Activated T-helper 17 cell treated with anti-CD3 and anti-CD28 coated beads, Interleukin-2, amount 50 U/mL, for 72 hours (primary cell): ENCODE measurements at regions not wholly inside any gene's neighbourhood (a gene's known extent, or its start where the extent isn't known, plus 50 kb on each side); places are given as distances from the start of the nearest gene placed in this dataset.
"Not testable (repeated sequence)": the region's sequence is repeated elsewhere in the genome, so short reads cannot be mapped to it uniquely, and the experiment has no call there.

ENCODE experiments used
- ATAC-seq: fragments of 150-1000 bp; cut with Tn5 transposase; replicated peaks from 2 replicates; pipeline ENCODE4 v1.10.0; 2021; ENCODE audit warnings: mild to moderate bottlenecking, moderate library complexity
- H3K27ac Mint-ChIP-seq: one replicate; pipeline ENCODE4 v1.8.0; 2022; ENCODE audit warnings: mixed read lengths
- H3K27me3 Mint-ChIP-seq: one replicate; pipeline ENCODE4 v1.8.0; 2022; ENCODE audit warnings: mixed read lengths
- H3K36me3 Mint-ChIP-seq: one replicate; pipeline ENCODE4 v1.8.0; 2022; ENCODE audit warnings: low read depth, mild to moderate bottlenecking, mixed read lengths
- H3K4me1 Mint-ChIP-seq: one replicate; pipeline ENCODE4 v1.8.0; 2022; ENCODE audit warnings: mixed read lengths
- H3K4me3 Mint-ChIP-seq: one replicate; pipeline ENCODE4 v1.8.0; 2022; ENCODE audit warnings: mild to moderate bottlenecking, mixed read lengths
- H3K9me3 Mint-ChIP-seq: one replicate; pipeline ENCODE4 v1.8.0; 2022; ENCODE audit warnings: mixed read lengths

- Mint-ChIP-seq H3K36me3 (no peaks in the 10 kb centered on the region), H3K27me3 (peaks cover under 1% of the 10 kb centered on the region), H3K27ac (no peak overlapping the region), H3K4me1 (no peaks in the 10 kb centered on the region), H3K4me3 (no peak overlapping the region), H3K9me3 (no peaks in the 10 kb centered on the region)
- ATAC-seq, result no peak
Measured at GRCh38 chr10:22834471-22834870, 93.4 kb upstream of the ARMC3 start.

GRCh38 chr10:22833781-22834180, 94.1 kb upstream of the ARMC3 start:
- ATAC-seq, result no peak
- Mint-ChIP-seq H3K36me3 (no peaks in the 10 kb centered on the region), H3K27me3 (no peaks in the 10 kb centered on the region), H3K27ac (no peak overlapping the region), H3K4me1 (no peaks in the 10 kb centered on the region), H3K9me3 (no peaks in the 10 kb centered on the region), H3K4me3 (no peak overlapping the region)

- no peak for ATAC-seq
- H3K36me3 Mint-ChIP-seq, result no peaks in the 10 kb centered on the region
- H3K27ac Mint-ChIP-seq, result no peak overlapping the region
- H3K4me3 Mint-ChIP-seq, result no peak overlapping the region
- no peaks in the 10 kb centered on the region for H3K27me3 Mint-ChIP-seq
- H3K4me1 Mint-ChIP-seq, result no peaks in the 10 kb centered on the region
- no peaks in the 10 kb centered on the region for H3K9me3 Mint-ChIP-seq
Measured at GRCh38 chr10:22833353-22833752, 94.5 kb upstream of the ARMC3 start.

GRCh38 chr10:22832851-22833250, 95.0 kb upstream of the ARMC3 start:
- no peak for ATAC-seq
- no peaks in the 10 kb centered on the region for H3K4me1 Mint-ChIP-seq
- no peaks in the 10 kb centered on the region for H3K9me3 Mint-ChIP-seq

GRCh38 chr10:22832066-22832602, 95.7 kb upstream of the ARMC3 start:
- no peak overlapping the region for H3K4me3 Mint-ChIP-seq
- no peaks in the 10 kb centered on the region for H3K9me3 Mint-ChIP-seq
- no peak for ATAC-seq
- no peak overlapping the region for H3K27ac Mint-ChIP-seq
- H3K27me3 Mint-ChIP-seq, result no peaks in the 10 kb centered on the region
- H3K4me1 Mint-ChIP-seq, result no peaks in the 10 kb centered on the region
- H3K36me3 Mint-ChIP-seq, result no peaks in the 10 kb centered on the region

More at GRCh38 chr10:22832851-22833250, 95.0 kb upstream of the ARMC3 start:
- no peak overlapping the region for H3K27ac Mint-ChIP-seq
- H3K27me3 Mint-ChIP-seq, result no peaks in the 10 kb centered on the region
- H3K4me3 Mint-ChIP-seq, result no peak overlapping the region
- H3K36me3 Mint-ChIP-seq, result no peaks in the 10 kb centered on the region

- H3K4me1 Mint-ChIP-seq, result no peaks in the 10 kb centered on the region
- H3K36me3 Mint-ChIP-seq, result no peaks in the 10 kb centered on the region
- no peak overlapping the region for H3K27ac Mint-ChIP-seq
- ATAC-seq, result no peak
- H3K4me3 Mint-ChIP-seq, result no peak overlapping the region
- H3K9me3 Mint-ChIP-seq, result no peaks in the 10 kb centered on the region
- no peaks in the 10 kb centered on the region for H3K27me3 Mint-ChIP-seq
Measured at GRCh38 chr10:22831586-22831985, 96.3 kb upstream of the ARMC3 start.

- H3K4me3 Mint-ChIP-seq, H3K27me3 Mint-ChIP-seq, H3K36me3 Mint-ChIP-seq, ATAC-seq, H3K27ac Mint-ChIP-seq, H3K9me3 Mint-ChIP-seq, H3K4me1 Mint-ChIP-seq: not testable (repeated sequence)
Measured at GRCh38 chr10:22828712-22829111, 99.1 kb upstream of the ARMC3 start.

GRCh38 chr10:22825841-22826240, 102.0 kb upstream of the ARMC3 start:
- H3K27me3 Mint-ChIP-seq, result peaks cover 5% of the 10 kb centered on the region
- H3K27ac Mint-ChIP-seq, result no peak overlapping the region
- H3K4me3 Mint-ChIP-seq, result no peak overlapping the region
- no peak for ATAC-seq
- no peaks in the 10 kb centered on the region for H3K4me1 Mint-ChIP-seq
- H3K9me3 Mint-ChIP-seq, result no peaks in the 10 kb centered on the region
- no peaks in the 10 kb centered on the region for H3K36me3 Mint-ChIP-seq

- no peak for ATAC-seq
- no peak overlapping the region for H3K4me3 Mint-ChIP-seq
- H3K9me3 Mint-ChIP-seq, result no peaks in the 10 kb centered on the region
Measured at GRCh38 chr10:22824984-22825383, 102.9 kb upstream of the ARMC3 start.

GRCh38 chr10:22824520-22824919, 103.3 kb upstream of the ARMC3 start:
- no peak overlapping the region for H3K27ac Mint-ChIP-seq
- no peaks in the 10 kb centered on the region for H3K9me3 Mint-ChIP-seq
- no peak overlapping the region for H3K4me3 Mint-ChIP-seq
- peaks cover 5% of the 10 kb centered on the region for H3K27me3 Mint-ChIP-seq
- no peaks in the 10 kb centered on the region for H3K4me1 Mint-ChIP-seq
- ATAC-seq, result no peak
- no peaks in the 10 kb centered on the region for H3K36me3 Mint-ChIP-seq

More at GRCh38 chr10:22824984-22825383, 102.9 kb upstream of the ARMC3 start:
- peaks cover 5% of the 10 kb centered on the region for H3K27me3 Mint-ChIP-seq
- H3K4me1 Mint-ChIP-seq, result no peaks in the 10 kb centered on the region
- no peak overlapping the region for H3K27ac Mint-ChIP-seq
- H3K36me3 Mint-ChIP-seq, result no peaks in the 10 kb centered on the region

- no peak overlapping the region for H3K4me3 Mint-ChIP-seq
- H3K36me3 Mint-ChIP-seq, result no peaks in the 10 kb centered on the region
- no peak overlapping the region for H3K27ac Mint-ChIP-seq
- H3K9me3 Mint-ChIP-seq, result no peaks in the 10 kb centered on the region
- peaks cover 5% of the 10 kb centered on the region for H3K27me3 Mint-ChIP-seq
- no peaks in the 10 kb centered on the region for H3K4me1 Mint-ChIP-seq
- ATAC-seq, result no peak
Measured at GRCh38 chr10:22823109-22823508, 104.7 kb upstream of the ARMC3 start.

GRCh38 chr10:22821921-22822320, 105.9 kb upstream of the ARMC3 start:
- H3K27ac Mint-ChIP-seq, ATAC-seq, H3K4me3 Mint-ChIP-seq, H3K27me3 Mint-ChIP-seq, H3K4me1 Mint-ChIP-seq, H3K36me3 Mint-ChIP-seq, H3K9me3 Mint-ChIP-seq: not testable (repeated sequence)

GRCh38 chr10:22821501-22821900, 106.4 kb upstream of the ARMC3 start:
- no peaks in the 10 kb centered on the region for H3K9me3 Mint-ChIP-seq
- no peak overlapping the region for H3K4me3 Mint-ChIP-seq
- no peak for ATAC-seq
- H3K36me3 Mint-ChIP-seq, result no peaks in the 10 kb centered on the region
- H3K4me1 Mint-ChIP-seq, result peaks cover 5% of the 10 kb centered on the region
- H3K27ac Mint-ChIP-seq, result no peak overlapping the region
- peaks cover 5% of the 10 kb centered on the region for H3K27me3 Mint-ChIP-seq

GRCh38 chr10:22816298-22816653, 101.9 kb upstream of the PIP4K2A start:
- Mint-ChIP-seq H3K4me1 (peaks cover 5% of the 10 kb centered on the region), H3K4me3 (no peak overlapping the region), H3K27ac (peak overlapping the region; percentile 57), H3K27me3 (peaks cover 3% of the 10 kb centered on the region), H3K36me3 (no peaks in the 10 kb centered on the region), H3K9me3 (no peaks in the 10 kb centered on the region)
- ATAC-seq, result peak; percentile 79

GRCh38 chr10:22810643-22811465, 96.5 kb upstream of the PIP4K2A start:
- no peak overlapping the region for H3K4me3 Mint-ChIP-seq
- H3K4me1 Mint-ChIP-seq, result no peaks in the 10 kb centered on the region
- H3K9me3 Mint-ChIP-seq, result no peaks in the 10 kb centered on the region
- H3K27ac Mint-ChIP-seq, result no peak overlapping the region
- H3K27me3 Mint-ChIP-seq, result peaks cover 3% of the 10 kb centered on the region
- H3K36me3 Mint-ChIP-seq, result no peaks in the 10 kb centered on the region
- ATAC-seq, result no peak
